ENCODE measurements at regions not wholly inside any gene's neighbourhood (a gene's known extent, or its start where the extent isn't known, plus 50 kb on each side); places are given as distances from the start of the nearest gene placed in this dataset.

- TF ChIP-seq ZFX (IDR thresholded peaks at IDR 0.05) (no peak), CTCF (conservative IDR thresholded peaks at IDR 0.05) (no peak)
Measured at GRCh38 chr6:74742793-74743508, 462.9 kb downstream of the COL12A1 start.

GRCh38 chr6:74741646-74742045 is 464.2 kb downstream of the COL12A1 start:
- TF ChIP-seq ZFX (IDR thresholded peaks at IDR 0.05) (no peak), CTCF (conservative IDR thresholded peaks at IDR 0.05) (no peak)
- no peak overlapping the region for H3K27ac ChIP-seq

More at GRCh38 chr6:74742793-74743508, 462.9 kb downstream of the COL12A1 start:
- no peak overlapping the region for H3K27ac ChIP-seq

DNA sequence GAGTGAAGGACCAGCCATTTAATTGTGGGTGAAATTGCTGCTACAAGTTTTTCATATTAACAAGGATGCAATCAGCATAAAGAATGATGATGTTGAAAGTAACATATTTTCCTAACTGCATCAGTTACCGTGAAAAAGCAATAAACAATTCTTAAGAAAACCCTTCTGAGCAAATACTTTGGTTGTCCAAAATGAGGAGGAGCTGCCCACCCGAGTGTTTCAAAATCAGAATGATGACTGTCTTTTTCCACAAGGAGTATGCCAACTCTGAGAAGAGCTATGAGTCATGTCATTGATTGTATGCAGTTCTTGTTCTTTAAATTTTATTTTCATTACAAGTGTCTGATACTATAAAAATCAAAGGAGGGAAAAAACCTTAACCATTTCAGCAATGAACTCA is 470.5 kb downstream of the COL12A1 start:
- TF ChIP-seq CTCF (conservative IDR thresholded peaks at IDR 0.05), result no peak
- TF ChIP-seq ZFX (IDR thresholded peaks at IDR 0.05), result no peak
- no peak overlapping the region for H3K27ac ChIP-seq

DNA sequence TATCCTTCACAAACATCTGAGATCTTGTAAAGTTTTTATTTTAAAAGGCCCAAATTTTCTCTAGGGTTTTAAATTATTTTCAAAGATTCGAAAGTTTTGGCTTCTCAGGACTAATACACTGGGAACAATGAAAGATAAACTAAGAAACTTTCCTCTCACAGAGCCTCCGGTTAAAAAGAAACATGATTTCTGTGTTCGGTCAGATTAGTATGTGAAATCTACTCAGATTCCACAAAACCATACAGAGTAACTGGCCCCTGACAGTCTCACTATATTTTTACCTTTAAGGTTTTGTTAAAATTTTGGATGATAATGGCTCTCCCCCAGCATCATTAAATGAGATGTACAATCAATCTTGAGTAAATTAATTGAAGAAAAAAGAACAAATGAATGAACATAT is 471.0 kb downstream of the COL12A1 start:
- no peak for TF ChIP-seq ZFX (IDR thresholded peaks at IDR 0.05)
- TF ChIP-seq CTCF (conservative IDR thresholded peaks at IDR 0.05), result no peak
- no peak overlapping the region for H3K27ac ChIP-seq

DNA sequence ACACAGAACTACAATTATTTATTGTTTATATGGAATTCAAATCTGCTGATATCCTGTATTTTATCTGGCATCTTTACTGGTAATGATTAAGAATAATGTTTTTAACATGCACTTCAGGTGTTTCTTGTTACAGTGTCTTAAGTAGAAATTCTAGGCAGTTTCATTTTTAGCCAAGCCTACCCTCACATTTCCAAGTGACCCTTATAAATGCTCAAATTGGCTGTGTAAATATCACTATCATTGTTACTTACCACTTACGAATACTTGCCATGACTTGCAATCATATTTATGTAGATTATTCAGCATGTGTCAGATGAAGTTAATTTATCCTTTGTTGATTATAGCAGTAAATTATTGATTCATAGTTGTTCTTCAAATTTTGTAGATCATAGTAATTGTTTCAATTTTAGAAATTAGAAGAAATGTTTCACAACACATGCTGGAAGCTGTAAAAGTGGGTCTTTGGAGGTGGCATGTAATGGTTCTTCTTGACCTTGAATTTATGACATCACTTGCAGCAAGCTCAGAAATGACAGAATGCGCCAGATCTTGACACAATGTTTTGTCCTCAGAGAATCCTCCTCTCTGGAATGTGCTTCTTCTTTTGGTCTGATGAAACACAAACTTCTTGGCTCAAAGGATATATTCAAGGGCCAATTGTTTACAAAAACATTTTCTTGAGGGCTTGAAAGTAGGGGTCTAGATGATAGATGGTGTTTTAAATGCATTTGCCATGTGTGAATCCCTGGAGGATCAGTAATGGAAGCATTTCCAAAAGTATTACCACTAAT is 471.8 kb downstream of the COL12A1 start:
- H3K27ac ChIP-seq, result no peak overlapping the region
- TF ChIP-seq ZFX (IDR thresholded peaks at IDR 0.05) (no peak), CTCF (conservative IDR thresholded peaks at IDR 0.05) (no peak)

DNA sequence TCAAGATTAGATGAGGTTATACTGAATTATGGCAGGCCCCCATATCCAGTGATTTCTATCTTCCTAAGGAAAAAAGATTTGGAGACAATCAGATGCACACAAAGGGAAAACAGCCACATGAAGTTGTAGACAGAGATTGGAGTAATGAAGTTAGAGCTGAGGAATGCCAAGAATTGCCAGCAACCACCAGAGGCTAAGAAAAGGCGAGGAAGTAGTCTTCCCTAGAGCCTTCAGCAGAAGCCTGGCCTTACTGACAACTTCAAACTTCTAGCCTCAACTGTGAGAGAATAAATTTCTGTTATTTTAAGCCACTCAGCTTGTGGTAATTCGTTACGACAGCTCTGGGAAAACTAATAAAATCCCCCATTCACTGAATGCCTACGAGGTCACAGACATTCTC is 473.9 kb downstream of the COL12A1 start:
- no peak overlapping the region for H3K27ac ChIP-seq
- TF ChIP-seq ZFX (IDR thresholded peaks at IDR 0.05), result no peak
- TF ChIP-seq CTCF (conservative IDR thresholded peaks at IDR 0.05), result no peak

- no peak overlapping the region for H3K27ac ChIP-seq
- no peak for TF ChIP-seq ZFX (IDR thresholded peaks at IDR 0.05)
- TF ChIP-seq CTCF (conservative IDR thresholded peaks at IDR 0.05), result no peak
Measured at GRCh38 chr6:74731204-74731603, 474.6 kb downstream of the COL12A1 start.
